ENCODE measurements at regions not wholly inside any gene's neighbourhood (a gene's known extent, or its start where the extent isn't known, plus 50 kb on each side); places are given as distances from the start of the nearest gene placed in this dataset.

GRCh38 chr13:34346626-34347025 lies 528.7 kb downstream of the RFC3 start:
- intact Hi-C loops (cut with DNase I), result no loop called here
- H3K27me3 ChIP-seq, result no peaks in the 10 kb centered on the region
- no peaks in the 10 kb centered on the region for H3K36me3 ChIP-seq
- H3K9me3 ChIP-seq, result no peaks in the 10 kb centered on the region
- TF ChIP-seq, protein P1, sequence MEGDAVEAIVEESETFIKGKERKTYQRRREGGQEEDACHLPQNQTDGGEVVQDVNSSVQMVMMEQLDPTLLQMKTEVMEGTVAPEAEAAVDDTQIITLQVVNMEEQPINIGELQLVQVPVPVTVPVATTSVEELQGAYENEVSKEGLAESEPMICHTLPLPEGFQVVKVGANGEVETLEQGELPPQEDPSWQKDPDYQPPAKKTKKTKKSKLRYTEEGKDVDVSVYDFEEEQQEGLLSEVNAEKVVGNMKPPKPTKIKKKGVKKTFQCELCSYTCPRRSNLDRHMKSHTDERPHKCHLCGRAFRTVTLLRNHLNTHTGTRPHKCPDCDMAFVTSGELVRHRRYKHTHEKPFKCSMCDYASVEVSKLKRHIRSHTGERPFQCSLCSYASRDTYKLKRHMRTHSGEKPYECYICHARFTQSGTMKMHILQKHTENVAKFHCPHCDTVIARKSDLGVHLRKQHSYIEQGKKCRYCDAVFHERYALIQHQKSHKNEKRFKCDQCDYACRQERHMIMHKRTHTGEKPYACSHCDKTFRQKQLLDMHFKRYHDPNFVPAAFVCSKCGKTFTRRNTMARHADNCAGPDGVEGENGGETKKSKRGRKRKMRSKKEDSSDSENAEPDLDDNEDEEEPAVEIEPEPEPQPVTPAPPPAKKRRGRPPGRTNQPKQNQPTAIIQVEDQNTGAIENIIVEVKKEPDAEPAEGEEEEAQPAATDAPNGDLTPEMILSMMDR (IDR thresholded peaks at IDR 0.05), result no peak
- no peak overlapping the region for H3K4me3 ChIP-seq
- H3K4me1 ChIP-seq, result peaks cover 0 to 22% (median 0%) of the 10 kb centered on the region in 3 donors
- H3K27ac ChIP-seq, result peak overlapping the region in 2 of 4 donors; percentile 51 to 71
- 76 to 79% methylated on average over 4 of the region's 4 CpGs for WGBS, 2 donors
- ATAC-seq (no peak), DNase-seq (no peak), FAIRE-seq (no peak)

DNA sequence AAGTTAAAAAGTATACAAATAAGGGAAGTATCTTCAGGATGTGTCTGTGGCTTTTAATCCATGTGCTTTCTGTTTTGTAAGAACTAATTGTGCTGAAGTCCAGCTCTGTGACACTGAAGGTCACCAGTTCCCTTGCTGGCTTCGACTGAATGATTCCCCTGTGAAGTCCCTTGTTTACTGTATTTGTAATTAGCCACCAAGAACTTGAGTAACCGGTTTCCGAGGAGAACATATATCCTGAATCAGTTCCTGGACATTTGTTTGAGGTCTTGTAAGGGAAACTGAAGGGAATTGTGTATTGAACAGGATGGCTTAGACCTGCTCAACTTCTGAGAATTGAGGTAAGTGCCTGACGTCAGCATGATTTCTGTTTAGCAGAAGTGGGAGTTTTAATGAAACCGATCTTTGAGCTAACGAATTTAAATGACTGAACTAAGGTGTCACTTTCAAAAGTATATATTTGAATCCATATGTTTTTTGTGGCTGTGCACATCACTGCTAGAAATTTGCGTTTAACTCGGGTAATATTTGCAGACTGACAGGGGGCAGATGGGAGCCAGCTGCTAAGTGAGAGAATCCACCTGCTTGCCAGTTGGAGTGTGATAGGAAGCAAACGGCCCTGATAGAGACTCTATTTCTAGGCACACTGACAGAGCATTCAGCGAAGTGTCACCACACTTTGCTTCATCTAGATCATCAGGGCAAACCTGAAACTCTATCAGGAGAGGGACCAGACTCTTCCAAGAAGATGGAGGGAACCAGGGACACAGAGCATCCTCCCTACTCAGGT lies 530.0 kb downstream of the RFC3 start:
- peak overlapping the region in 2 of 4 donors; percentile 51 to 71 for H3K27ac ChIP-seq
- TF ChIP-seq, protein P1 (IDR thresholded peaks at IDR 0.05), result no peak
- 10% methylated on average over 10 of the region's 10 CpGs for WGBS, 2 donors
- FAIRE-seq (no peak), DNase-seq (peak in 3 of 6 donors; percentile 33 to 63 (median 50)), ATAC-seq (peak; percentile 87 to 94 (median 90))
- H3K36me3 ChIP-seq, result no peaks in the 10 kb centered on the region
- peaks cover 0 to 22% (median 0%) of the 10 kb centered on the region in 3 donors for H3K4me1 ChIP-seq
- H3K9me3 ChIP-seq, result no peaks in the 10 kb centered on the region
- intact Hi-C loops (cut with DNase I), result no loop called here
- peak overlapping the region in 2 of 4 donors; percentile 4 to 11 for H3K4me3 ChIP-seq
- no peaks in the 10 kb centered on the region for H3K27me3 ChIP-seq

GRCh38 chr13:34349091-34349722 lies 531.3 kb downstream of the RFC3 start:
- FAIRE-seq, result no peak
- intact Hi-C loops (cut with DNase I), result no loop called here

GRCh38 chr13:34350671-34351070 lies 532.7 kb downstream of the RFC3 start:
- H3K4me3 ChIP-seq, result no peak overlapping the region
- intact Hi-C loops (cut with DNase I), result no loop called here
- DNase-seq (no peak), ATAC-seq (no peak), FAIRE-seq (no peak)
- peaks cover 0 to 22% (median 0%) of the 10 kb centered on the region in 3 donors for H3K4me1 ChIP-seq
- H3K27ac ChIP-seq, result no peak overlapping the region
- H3K9me3 ChIP-seq, result no peaks in the 10 kb centered on the region
- no peaks in the 10 kb centered on the region for H3K27me3 ChIP-seq
- no peaks in the 10 kb centered on the region for H3K36me3 ChIP-seq
- TF ChIP-seq, protein P1 (IDR thresholded peaks at IDR 0.05), result no peak
- 93% methylated on average over 3 of the region's 3 CpGs for WGBS, 2 donors

More at GRCh38 chr13:34349091-34349722, 531.3 kb downstream of the RFC3 start:
- Histone ChIP-seq H3K36me3 (no peaks in the 10 kb centered on the region), H3K4me3 (no peak overlapping the region), H3K9me3 (no peaks in the 10 kb centered on the region), H3K27ac (peak overlapping the region in 1 of 4 donors; percentile 41), H3K4me1 (peaks cover 0 to 22% (median 0%) of the 10 kb centered on the region in 3 donors), H3K27me3 (no peaks in the 10 kb centered on the region)
- 71 to 81% methylated on average over 1 of the region's 1 CpG for WGBS, 2 donors
- ATAC-seq, result peak in 3 of 4 donors; percentile 13 to 28 (median 22)
- TF ChIP-seq, protein P1 (IDR thresholded peaks at IDR 0.05), result no peak
- DNase-seq, result peak in 4 of 6 donors; percentile 34 to 55 (median 50)

Data from pancreas (tissue), 10 donors.